Activated naive CD4-positive, alpha-beta T cell treated with anti-CD3 and anti-CD28 coated beads for 36 hours (primary cell): ENCODE measurements at regions not wholly inside any gene's neighbourhood (a gene's known extent, or its start where the extent isn't known, plus 50 kb on each side); places are given as distances from the start of the nearest gene placed in this dataset.

Source experiments
- CTCF ChIA-PET: fragments of 350-600 bp; sonication (Branson Sonifier 250); formaldehyde crosslinking; loops from one replicate; lab custom pipeline; 2021; ENCODE audit warnings: antibody characterized with exemption; lab: Charles Lee
- DNase-seq: peaks from one replicate; pipeline ENCODE4 v3.0.0-alpha.2; 2020
- H3K27ac Mint-ChIP-seq: one replicate; pipeline ENCODE4 v1.8.0; 2021; ENCODE audit warnings: mild to moderate bottlenecking, mixed read lengths
- H3K27me3 Mint-ChIP-seq: one replicate; pipeline ENCODE4 v1.8.0; 2021; ENCODE audit warnings: low read depth, mixed read lengths
- H3K36me3 Mint-ChIP-seq: one replicate; pipeline ENCODE4 v1.8.0; 2021; ENCODE audit warnings: low read depth, mixed read lengths
- H3K4me1 Mint-ChIP-seq: one replicate; pipeline ENCODE4 v1.8.0; 2021; ENCODE audit warnings: low read depth, mixed read lengths
- H3K4me3 Mint-ChIP-seq: one replicate; pipeline ENCODE4 v1.8.0; 2021; ENCODE audit warnings: mild to moderate bottlenecking, moderate library complexity, mixed read lengths
- H3K9me3 Mint-ChIP-seq: one replicate; pipeline ENCODE4 v1.8.0; 2021; ENCODE audit warnings: mixed read lengths
- intact Hi-C: fragments of 100-400 bp; cut with micrococcal nuclease; formaldehyde crosslinking; loops from one replicate; pipeline ENCODE4 v1.15.1; 2023

- CTCF ChIA-PET, result no interaction called here
- DNase-seq, result no peak
- Mint-ChIP-seq H3K4me3 (no peak overlapping the region), H3K27ac (no peak overlapping the region), H3K27me3 (peaks cover 13% of the 10 kb centered on the region), H3K36me3 (no peaks in the 10 kb centered on the region), H3K9me3 (no peaks in the 10 kb centered on the region), H3K4me1 (no peaks in the 10 kb centered on the region)
- intact Hi-C loops, result no loop called here
Observed at GRCh38 chr12:113748707-113749432, 217.3 kb downstream of the RBM19 start.

GRCh38 chr12:113747017-113747416 is 219.1 kb downstream of the RBM19 start:
- Mint-ChIP-seq H3K36me3 (no peaks in the 10 kb centered on the region), H3K4me1 (no peaks in the 10 kb centered on the region), H3K27ac (no peak overlapping the region), H3K4me3 (no peak overlapping the region), H3K9me3 (no peaks in the 10 kb centered on the region), H3K27me3 (peaks cover 14% of the 10 kb centered on the region)
- intact Hi-C loops, result no loop called here
- DNase-seq, result no peak
- CTCF ChIA-PET, result no interaction called here

GRCh38 chr12:113744802-113745395 is 221.2 kb downstream of the RBM19 start:
- Mint-ChIP-seq H3K36me3 (no peaks in the 10 kb centered on the region), H3K9me3 (no peaks in the 10 kb centered on the region), H3K4me1 (no peaks in the 10 kb centered on the region), H3K27me3 (peaks cover 29% of the 10 kb centered on the region), H3K27ac (no peak overlapping the region), H3K4me3 (no peak overlapping the region)
- DNase-seq, result no peak
- CTCF ChIA-PET, result no interaction called here
- intact Hi-C loops, result no loop called here

GRCh38 chr12:113742801-113743200 is 223.3 kb downstream of the RBM19 start:
- CTCF ChIA-PET, result no interaction called here
- Mint-ChIP-seq H3K36me3 (no peaks in the 10 kb centered on the region), H3K27ac (no peak overlapping the region), H3K27me3 (peaks cover 31% of the 10 kb centered on the region), H3K4me1 (no peaks in the 10 kb centered on the region), H3K4me3 (no peak overlapping the region), H3K9me3 (no peaks in the 10 kb centered on the region)
- DNase-seq, result no peak
- intact Hi-C loops, result no loop called here

- Mint-ChIP-seq H3K4me3 (no peak overlapping the region), H3K4me1 (no peaks in the 10 kb centered on the region), H3K27ac (no peak overlapping the region), H3K27me3 (peaks cover 24% of the 10 kb centered on the region), H3K36me3 (no peaks in the 10 kb centered on the region), H3K9me3 (no peaks in the 10 kb centered on the region)
- CTCF ChIA-PET, result no interaction called here
- no peak for DNase-seq
- intact Hi-C loops, result no loop called here
Observed at GRCh38 chr12:113740699-113741098, 225.4 kb downstream of the RBM19 start.

GRCh38 chr12:113735131-113735530 is 231.0 kb downstream of the RBM19 start:
- Mint-ChIP-seq H3K4me3 (no peak overlapping the region), H3K27me3 (peaks cover 20% of the 10 kb centered on the region), H3K36me3 (no peaks in the 10 kb centered on the region), H3K4me1 (no peaks in the 10 kb centered on the region), H3K27ac (no peak overlapping the region), H3K9me3 (no peaks in the 10 kb centered on the region)
- DNase-seq, result no peak
- CTCF ChIA-PET, result no interaction called here
- intact Hi-C loops, result loop anchor here (10.0 kb wide), 1 partner anchor 270 kb away; no protein-coding TSS in a partner anchor

- Mint-ChIP-seq H3K4me3 (no peak overlapping the region), H3K9me3 (no peaks in the 10 kb centered on the region), H3K4me1 (no peaks in the 10 kb centered on the region), H3K27ac (no peak overlapping the region), H3K36me3 (no peaks in the 10 kb centered on the region), H3K27me3 (peaks cover 18% of the 10 kb centered on the region)
- intact Hi-C loops, result loop anchor here (10.0 kb wide), 1 partner anchor 270 kb away; no protein-coding TSS in a partner anchor
- CTCF ChIA-PET, result no interaction called here
- no peak for DNase-seq
Observed at GRCh38 chr12:113734503-113734902, 231.6 kb downstream of the RBM19 start.

GRCh38 chr12:113732916-113733315 is 233.2 kb downstream of the RBM19 start:
- no peak overlapping the region for H3K27ac Mint-ChIP-seq

GRCh38 chr12:113727651-113728061 is 238.5 kb downstream of the RBM19 start:
- CTCF ChIA-PET, result no interaction called here
- DNase-seq, result no peak
- no peaks in the 10 kb centered on the region for H3K4me1 Mint-ChIP-seq
- intact Hi-C loops, result no loop called here
- H3K36me3 Mint-ChIP-seq, result no peaks in the 10 kb centered on the region
- no peak overlapping the region for H3K27ac Mint-ChIP-seq
- H3K27me3 Mint-ChIP-seq, result peaks cover 5% of the 10 kb centered on the region
- H3K9me3 Mint-ChIP-seq, result peaks cover 1% of the 10 kb centered on the region
- no peak overlapping the region for H3K4me3 Mint-ChIP-seq

More at GRCh38 chr12:113732916-113733315, 233.2 kb downstream of the RBM19 start:
- Mint-ChIP-seq H3K36me3 (no peaks in the 10 kb centered on the region), H3K27me3 (peaks cover 15% of the 10 kb centered on the region), H3K4me1 (no peaks in the 10 kb centered on the region), H3K9me3 (no peaks in the 10 kb centered on the region), H3K4me3 (no peak overlapping the region)
- DNase-seq, result no peak
- CTCF ChIA-PET, result interaction anchor here (0.6 kb wide), 1 partner anchor 82 kb away, joined by 3 read pairs; no protein-coding TSS in a partner anchor
- intact Hi-C loops, result loop anchor here (10.0 kb wide), 1 partner anchor 268 kb away; no protein-coding TSS in a partner anchor

- Mint-ChIP-seq H3K36me3 (no peaks in the 10 kb centered on the region), H3K9me3 (peaks cover 1% of the 10 kb centered on the region), H3K27me3 (peaks cover 5% of the 10 kb centered on the region), H3K4me1 (no peaks in the 10 kb centered on the region), H3K27ac (no peak overlapping the region), H3K4me3 (no peak overlapping the region)
- CTCF ChIA-PET, result no interaction called here
- intact Hi-C loops, result no loop called here
- DNase-seq, result no peak
Observed at GRCh38 chr12:113726254-113726819, 239.8 kb downstream of the RBM19 start.

GRCh38 chr12:113725557-113725876 is 240.6 kb downstream of the RBM19 start:
- Mint-ChIP-seq H3K4me1 (no peaks in the 10 kb centered on the region), H3K4me3 (no peak overlapping the region), H3K9me3 (peaks cover 1% of the 10 kb centered on the region), H3K36me3 (no peaks in the 10 kb centered on the region), H3K27ac (no peak overlapping the region), H3K27me3 (peaks cover 5% of the 10 kb centered on the region)
- no peak for DNase-seq
- CTCF ChIA-PET, result no interaction called here
- intact Hi-C loops, result no loop called here

- DNase-seq, result no peak
- H3K4me3 Mint-ChIP-seq, result no peak overlapping the region
- H3K36me3 Mint-ChIP-seq, result no peaks in the 10 kb centered on the region
- no peak overlapping the region for H3K27ac Mint-ChIP-seq
- CTCF ChIA-PET, result no interaction called here
- H3K27me3 Mint-ChIP-seq, result no peaks in the 10 kb centered on the region
- H3K4me1 Mint-ChIP-seq, result no peaks in the 10 kb centered on the region
- intact Hi-C loops, result no loop called here
- peaks cover 1% of the 10 kb centered on the region for H3K9me3 Mint-ChIP-seq
Observed at GRCh38 chr12:113724794-113725556, 241.2 kb downstream of the RBM19 start.
